OCI-LY1 (cell line): ENCODE measurements at regions not wholly inside any gene's neighbourhood (a gene's known extent, or its start where the extent isn't known, plus 50 kb on each side); places are given as distances from the start of the nearest gene placed in this dataset.

ENCODE experiments used
- H2AFZ ChIP-seq: fragments of 200-600 bp; sonication (generic), shearing (Covaris generic); 2 replicates; pipeline ENCODE4 v1.6.0; 2014; ENCODE audit warnings: antibody characterized with exemption, mild to moderate bottlenecking, low read length
- H3F3A ChIP-seq: fragments of 200-600 bp; sonication (generic), shearing (Covaris generic); 2 replicates; pipeline ENCODE4 v1.6.0; 2014; ENCODE audit warnings: mild to moderate bottlenecking, antibody characterized with exemption, low read length, moderate library complexity; ENCODE audit not compliant: insufficient read depth
- H3K27ac ChIP-seq: fragments of 200-600 bp; sonication (generic); 2 replicates; pipeline ENCODE4 v1.5.1; 2014; ENCODE audit warnings: low read length, mixed run types, mild to moderate bottlenecking, low read depth; ENCODE audit not compliant: poor library complexity, severe bottlenecking
- H3K27me3 ChIP-seq: fragments of 200-600 bp; sonication (generic); 2 replicates; pipeline ENCODE4 v1.6.0; 2014; ENCODE audit warnings: antibody characterized with exemption, mild to moderate bottlenecking, low read length, moderate library complexity; ENCODE audit not compliant: insufficient read depth
- H3K36me3 ChIP-seq: fragments of 200-600 bp; sonication (generic); 2 replicates; pipeline ENCODE4 v1.6.1; 2014; ENCODE audit warnings: mild to moderate bottlenecking, antibody characterized with exemption, low read length, moderate library complexity, mixed read lengths; ENCODE audit not compliant: insufficient read depth
- H3K4me1 ChIP-seq: fragments of 200-600 bp; sonication (generic); 2 replicates; pipeline ENCODE4 v1.5.1; 2014; ENCODE audit warnings: mild to moderate bottlenecking, low read length, moderate library complexity; ENCODE audit not compliant: insufficient read depth, severe bottlenecking
- H3K4me2 ChIP-seq: fragments of 200-600 bp; sonication (generic), shearing (Covaris generic); 2 replicates; pipeline ENCODE4 v1.6.1; 2014; ENCODE audit warnings: low read length
- H3K4me3 ChIP-seq: fragments of 200-600 bp; sonication (generic); 2 replicates; pipeline ENCODE4 v1.5.1; 2014; ENCODE audit warnings: low read length, low read depth, mild to moderate bottlenecking, mixed read lengths; ENCODE audit not compliant: poor library complexity, severe bottlenecking
- H3K79me2 ChIP-seq: fragments of 200-600 bp; shearing (Covaris generic); 2 replicates; pipeline ENCODE4 v1.6.1; 2016; ENCODE audit warnings: mixed run types, low read length, mixed read lengths; ENCODE audit not compliant: insufficient read depth
- H3K9ac ChIP-seq: fragments of 200-600 bp; sonication (generic), shearing (Covaris generic); 2 replicates; pipeline ENCODE4 v1.6.1; 2014; ENCODE audit warnings: mild to moderate bottlenecking, low read length, mixed read lengths
- H3K9me2 ChIP-seq: fragments of 200-600 bp; sonication (generic), shearing (Covaris generic); 2 replicates; pipeline ENCODE4 v1.6.1; 2014; ENCODE audit warnings: low read depth, mild to moderate bottlenecking, low read length, mixed read lengths
- H3K9me3 ChIP-seq: fragments of 200-600 bp; shearing (Covaris generic); 2 replicates; pipeline ENCODE4 v1.6.1; 2014; ENCODE audit warnings: low read length, mixed read lengths
- H4K20me1 ChIP-seq: fragments of 200-600 bp; sonication (generic), shearing (Covaris generic); 2 replicates; pipeline ENCODE4 v1.6.0; 2016; ENCODE audit warnings: mild to moderate bottlenecking, low read length; ENCODE audit not compliant: insufficient read depth
- CTCF ChIP-seq: fragments of 200-600 bp; sonication (generic), shearing (Covaris generic); IDR thresholded peaks from 2 replicates; pipeline ENCODE4 v1.5.1; 2017; ENCODE audit warnings: mild to moderate bottlenecking, antibody characterized with exemption, low read length, moderate library complexity, mixed read lengths
- EZH2 ChIP-seq: fragments of 200-600 bp; sonication (generic), shearing (Covaris generic); IDR thresholded peaks from 2 replicates; pipeline ENCODE4 v1.8.0; 2017; ENCODE audit warnings: borderline replicate concordance, mixed run types, mild to moderate bottlenecking, antibody characterized with exemption, low read length, moderate library complexity, mixed read lengths

GRCh38 chr4:127548990-127549925 lies 83.5 kb upstream of the INTU start:
- Histone ChIP-seq H3K4me1 (no peaks in the 10 kb centered on the region), H3K27ac (no peak overlapping the region), H3K9me2 (no peaks in the 10 kb centered on the region), H3K4me2 (no peak overlapping the region), H3K79me2 (no peaks in the 10 kb centered on the region), H3K9me3 (no peaks in the 10 kb centered on the region), H3K36me3 (no peaks in the 10 kb centered on the region), H3K9ac (no peak overlapping the region), H4K20me1 (no peaks in the 10 kb centered on the region), H3F3A (no peaks in the 10 kb centered on the region), H2AFZ (no peak overlapping the region), H3K4me3 (no peak overlapping the region), H3K27me3 (no peaks in the 10 kb centered on the region)
- TF ChIP-seq EZH2 (no peak), CTCF (no peak)

- Histone ChIP-seq H2AFZ (no peak overlapping the region), H3F3A (no peaks in the 10 kb centered on the region), H3K4me2 (no peak overlapping the region), H3K4me3 (no peak overlapping the region), H3K9ac (no peak overlapping the region), H3K79me2 (no peaks in the 10 kb centered on the region), H3K9me2 (no peaks in the 10 kb centered on the region), H3K27me3 (no peaks in the 10 kb centered on the region), H3K36me3 (no peaks in the 10 kb centered on the region), H3K4me1 (no peaks in the 10 kb centered on the region), H3K27ac (no peak overlapping the region), H3K9me3 (no peaks in the 10 kb centered on the region), H4K20me1 (no peaks in the 10 kb centered on the region)
- no peak for TF ChIP-seq CTCF
- no peak for TF ChIP-seq EZH2
Observed at GRCh38 chr4:127555106-127555505, 77.7 kb upstream of the INTU start.

GRCh38 chr4:127558088-127558487 lies 74.7 kb upstream of the INTU start:
- H3F3A ChIP-seq: no peaks in the 10 kb centered on the region
- H3K36me3 ChIP-seq: no peaks in the 10 kb centered on the region
- H3K4me3 ChIP-seq: no peak overlapping the region
- no peaks in the 10 kb centered on the region for H3K4me1 ChIP-seq
- H3K9me3 ChIP-seq: no peaks in the 10 kb centered on the region
- H4K20me1 ChIP-seq: no peaks in the 10 kb centered on the region
- no peak overlapping the region for H3K4me2 ChIP-seq
- no peak overlapping the region for H2AFZ ChIP-seq
- no peaks in the 10 kb centered on the region for H3K9me2 ChIP-seq
- H3K27ac ChIP-seq: no peak overlapping the region
- TF ChIP-seq CTCF (no peak), EZH2 (no peak)
- H3K27me3 ChIP-seq: no peaks in the 10 kb centered on the region
- no peaks in the 10 kb centered on the region for H3K79me2 ChIP-seq
- H3K9ac ChIP-seq: no peak overlapping the region
